T-cell (primary cell): ENCODE measurements at regions not wholly inside any gene's neighbourhood (a gene's known extent, or its start where the extent isn't known, plus 50 kb on each side); places are given as distances from the start of the nearest gene placed in this dataset.

Source experiments
- ATAC-seq, 4 experiments: fragments of 200-7000 bp in 3 of 4; fragments of 150-1000 bp in 1 of 4; cut with Tn5 transposase; replicated peaks in 1 of 4; 1 replicate in 3 of 4; 2 replicates in 1 of 4; pipeline ENCODE4 v1.10.0; 2021; ENCODE audit warnings: moderate library complexity in 3 of 4, mild to moderate bottlenecking in 2 of 4, moderate number of reproducible peaks in 1 of 4
- CTCF ChIA-PET, 2 donors: fragments of 300-600 bp; sonication (Branson Sonifier 250); formaldehyde crosslinking; loops; one replicate each; lab custom pipeline; 2022; ENCODE audit warnings: antibody characterized with exemption in 2 of 2; lab: Charles Lee
- POLR2A ChIA-PET, 2 donors: fragments of 300-600 bp; sonication (Branson Sonifier 250); formaldehyde crosslinking; loops; one replicate each; lab custom pipeline; 2022; ENCODE audit warnings: antibody characterized with exemption in 2 of 2; lab: Charles Lee
- DNase-seq, 35 experiments: peaks; one replicate each; pipeline versions ENCODE4 v3.0.0 to v3.0.0-alpha.2; 2013 to 2023
- H3K27ac ChIP-seq: one replicate; pipeline ENCODE4 v1.5.1; 2013; ENCODE audit warnings: low read length
- H3K27me3 ChIP-seq, 2 experiments: replicated peaks in 1 of 2; 1 replicate in 1 of 2; 2 replicates in 1 of 2; pipeline versions ENCODE4 v1.6.1 to v1.7.0; 2013; ENCODE audit warnings: low read length in 1 of 2, mixed read lengths in 1 of 2; ENCODE audit not compliant: control insufficient read depth in 2 of 2, insufficient read depth in 2 of 2; ENCODE audit errors: extremely low read depth in 1 of 2
- H3K36me3 ChIP-seq, 2 donors: 1 replicate in 1 of 2; 2 replicates in 1 of 2; pipeline versions ENCODE4 v1.6.1 to v1.7.0; 2013; ENCODE audit warnings: low read length in 1 of 2; ENCODE audit not compliant: control insufficient read depth in 2 of 2, insufficient read depth in 1 of 2; ENCODE audit errors: extremely low read depth in 1 of 2
- H3K4me1 ChIP-seq, 2 experiments: 1 replicate in 1 of 2; 2 replicates in 1 of 2; pipeline versions ENCODE4 v1.6.1 to v1.7.0; 2013; ENCODE audit warnings: low read length in 2 of 2, mixed read lengths in 1 of 2; ENCODE audit not compliant: insufficient read depth in 2 of 2, control insufficient read depth in 1 of 2; ENCODE audit errors: extremely low read depth in 1 of 2
- H3K4me3 ChIP-seq, 2 donors: 1 replicate in 1 of 2; 2 replicates in 1 of 2; pipeline versions ENCODE4 v1.5.1 to v1.7.0; 2013; ENCODE audit warnings: mild to moderate bottlenecking in 2 of 2, low read length in 1 of 2, moderate library complexity in 1 of 2; ENCODE audit not compliant: control insufficient read depth in 1 of 2; ENCODE audit errors: extremely low read depth in 1 of 2
- H3K9me3 ChIP-seq: 2 replicates; pipeline ENCODE4 v1.7.0; 2013
- H3K27ac Mint-ChIP-seq, 2 donors: one replicate each; pipeline ENCODE4 v1.8.0; 2020 to 2021; ENCODE audit warnings: mild to moderate bottlenecking in 2 of 2, mixed read lengths in 2 of 2
- H3K27me3 Mint-ChIP-seq, 2 donors: one replicate each; pipeline ENCODE4 v1.8.0; 2021 to 2022; ENCODE audit warnings: mixed read lengths in 2 of 2
- H3K36me3 Mint-ChIP-seq: one replicate; pipeline ENCODE4 v1.8.0; 2021; ENCODE audit warnings: mixed read lengths
- H3K4me1 Mint-ChIP-seq, 3 donors: one replicate each; pipeline ENCODE4 v1.8.0; 2020 to 2022; ENCODE audit warnings: mixed read lengths in 3 of 3, mild to moderate bottlenecking in 1 of 3
- H3K4me3 Mint-ChIP-seq, 3 donors: one replicate each; pipeline ENCODE4 v1.8.0; 2020 to 2022; ENCODE audit warnings: mild to moderate bottlenecking in 3 of 3, mixed read lengths in 3 of 3, moderate library complexity in 3 of 3
- H3K9me3 Mint-ChIP-seq, 3 donors: one replicate each; pipeline ENCODE4 v1.8.0; 2020 to 2022; ENCODE audit warnings: mixed read lengths in 3 of 3
- WGBS: methylation state at CpG from one replicate; pipeline ENCODE4 v1.1.5; 2013; ENCODE audit warnings: missing lambda C conversion rate; ENCODE audit not compliant: insufficient coverage; 5-methylcytosine and 5-hydroxymethylcytosine counted together

DNA sequence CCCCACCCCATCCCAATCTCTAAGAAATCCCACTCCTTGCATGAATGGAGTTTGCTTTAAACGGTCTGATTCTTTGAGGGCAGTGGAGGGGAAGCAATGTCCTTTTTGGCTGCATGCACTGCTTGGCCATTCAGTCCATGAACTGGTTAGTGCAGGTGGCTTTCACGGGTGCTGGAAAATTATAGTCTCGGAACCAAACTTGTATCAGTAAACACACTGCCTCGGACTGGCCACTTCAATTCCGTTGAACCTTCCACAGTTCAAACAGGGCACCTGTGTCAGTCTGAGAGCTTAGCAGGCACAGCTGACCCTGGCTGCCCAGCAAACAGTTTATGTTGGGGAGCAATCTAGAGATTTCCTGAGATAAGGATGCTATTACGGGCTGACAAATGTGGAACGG, 255.6 kb downstream of the DHX15 start:
- Histone ChIP-seq H3K4me3 (no peak overlapping the region), H3K27me3 (no peaks in the 10 kb centered on the region), H3K27ac (no peak overlapping the region), H3K9me3 (no peaks in the 10 kb centered on the region), H3K36me3 (no peaks in the 10 kb centered on the region), H3K4me1 (no peaks in the 10 kb centered on the region)
- 75% methylated on average over 4 of the region's 7 CpGs for WGBS
- Mint-ChIP-seq H3K27me3 (no peaks in the 10 kb centered on the region), H3K4me1 (no peaks in the 10 kb centered on the region), H3K9me3 (peaks cover 0 to 4% (median 0%) of the 10 kb centered on the region in 3 donors), H3K4me3 (no peak overlapping the region), H3K36me3 (no peaks in the 10 kb centered on the region), H3K27ac (no peak overlapping the region)
- no peak for DNase-seq
- no peak for ATAC-seq
- POLR2A ChIA-PET = no interaction called here
- CTCF ChIA-PET = no interaction called here

DNA sequence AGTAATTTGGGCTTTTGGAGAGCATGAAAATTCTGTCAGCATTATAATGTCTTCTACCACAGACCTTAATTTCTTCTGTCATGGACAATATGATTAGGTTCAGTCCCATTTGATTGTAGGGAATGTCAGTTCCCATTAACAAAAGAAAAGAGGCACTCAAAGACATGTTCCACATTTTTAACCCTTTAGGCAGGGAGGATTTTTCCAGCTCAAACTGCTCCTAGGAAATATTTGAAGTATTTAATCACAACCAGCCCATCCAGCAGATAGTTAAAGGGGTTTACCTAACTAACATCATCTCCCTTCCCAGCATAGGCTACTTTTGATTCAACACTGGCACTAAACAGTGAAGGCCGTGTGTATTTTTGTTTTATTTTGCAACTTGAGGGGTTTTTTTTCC, 256.0 kb downstream of the DHX15 start:
- no peaks in the 10 kb centered on the region for H3K4me1 Mint-ChIP-seq
- peaks cover 0 to 4% (median 0%) of the 10 kb centered on the region in 3 donors for H3K9me3 Mint-ChIP-seq
- no peaks in the 10 kb centered on the region for H3K27me3 ChIP-seq
- H3K4me3 ChIP-seq = no peak overlapping the region
- H3K27ac Mint-ChIP-seq = no peak overlapping the region
- H3K4me3 Mint-ChIP-seq = no peak overlapping the region
- ChIA-PET POLR2A (no interaction called here), CTCF (no interaction called here)
- no CpG with 5 or more reads among the region's 1 CpG for WGBS
- no peaks in the 10 kb centered on the region for H3K4me1 ChIP-seq
- H3K36me3 Mint-ChIP-seq = no peaks in the 10 kb centered on the region
- H3K9me3 ChIP-seq = no peaks in the 10 kb centered on the region
- DNase-seq = no peak
- no peak overlapping the region for H3K27ac ChIP-seq
- no peak for ATAC-seq
- H3K36me3 ChIP-seq = no peaks in the 10 kb centered on the region
- no peaks in the 10 kb centered on the region for H3K27me3 Mint-ChIP-seq

DNA sequence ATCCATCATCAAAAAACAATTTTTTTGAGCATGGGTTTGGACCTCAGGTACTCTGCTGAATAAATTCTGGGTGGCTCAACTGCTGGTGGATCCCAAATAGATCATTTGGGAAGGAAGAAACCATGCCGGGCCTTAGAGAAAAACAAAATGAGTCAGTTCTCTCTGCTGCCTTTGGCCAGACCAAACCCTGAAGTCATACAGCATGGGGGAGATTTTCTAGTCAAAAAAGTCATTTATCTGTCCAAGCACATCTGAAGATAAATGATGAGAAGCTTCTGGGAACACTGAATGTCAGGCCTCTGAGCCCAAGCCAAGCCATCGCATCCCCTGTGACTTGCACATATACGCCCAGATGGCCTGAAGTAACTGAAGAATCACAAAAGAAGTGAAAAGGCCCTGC, 261.4 kb downstream of the DHX15 start:
- ATAC-seq (no peak), DNase-seq (no peak)
- Mint-ChIP-seq H3K4me1 (no peaks in the 10 kb centered on the region), H3K27me3 (no peaks in the 10 kb centered on the region), H3K9me3 (no peaks in the 10 kb centered on the region), H3K36me3 (no peaks in the 10 kb centered on the region), H3K4me3 (no peak overlapping the region), H3K27ac (no peak overlapping the region)
- Histone ChIP-seq H3K4me3 (no peak overlapping the region), H3K27me3 (no peaks in the 10 kb centered on the region), H3K27ac (no peak overlapping the region), H3K4me1 (no peaks in the 10 kb centered on the region), H3K36me3 (no peaks in the 10 kb centered on the region), H3K9me3 (no peaks in the 10 kb centered on the region)
- ChIA-PET POLR2A (no interaction called here), CTCF (no interaction called here)
- WGBS = no CpG with 5 or more reads among the region's 3 CpGs

DNA sequence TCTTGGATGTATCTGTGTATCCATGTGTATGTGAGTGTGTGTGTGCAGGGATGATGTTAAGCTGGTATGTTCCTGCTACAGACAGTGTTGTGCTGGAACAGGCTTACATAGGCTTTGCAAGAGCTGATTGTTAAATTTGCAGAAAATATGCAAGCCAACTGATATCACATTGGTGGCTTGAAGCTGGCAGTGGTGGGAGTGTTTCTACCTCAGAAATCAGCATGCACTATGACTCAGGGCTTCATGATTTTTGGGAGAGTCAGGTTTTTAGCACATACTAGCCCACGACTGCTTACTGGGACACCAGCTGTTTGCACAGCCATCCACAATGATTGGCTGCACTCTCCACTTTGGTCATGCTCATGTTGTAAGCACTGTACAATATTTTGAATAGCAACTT, 261.8 kb downstream of the DHX15 start:
- DNase-seq (no peak), ATAC-seq (no peak)
- Mint-ChIP-seq H3K27ac (no peak overlapping the region), H3K36me3 (no peaks in the 10 kb centered on the region), H3K27me3 (no peaks in the 10 kb centered on the region), H3K4me1 (no peaks in the 10 kb centered on the region), H3K9me3 (no peaks in the 10 kb centered on the region), H3K4me3 (no peak overlapping the region)
- Histone ChIP-seq H3K4me3 (no peak overlapping the region), H3K9me3 (no peaks in the 10 kb centered on the region), H3K27me3 (no peaks in the 10 kb centered on the region), H3K36me3 (no peaks in the 10 kb centered on the region), H3K4me1 (no peaks in the 10 kb centered on the region), H3K27ac (no peak overlapping the region)
- CTCF ChIA-PET = no interaction called here
- WGBS = no CpG with 5 or more reads among the region's 1 CpG
- POLR2A ChIA-PET = no interaction called here

DNA sequence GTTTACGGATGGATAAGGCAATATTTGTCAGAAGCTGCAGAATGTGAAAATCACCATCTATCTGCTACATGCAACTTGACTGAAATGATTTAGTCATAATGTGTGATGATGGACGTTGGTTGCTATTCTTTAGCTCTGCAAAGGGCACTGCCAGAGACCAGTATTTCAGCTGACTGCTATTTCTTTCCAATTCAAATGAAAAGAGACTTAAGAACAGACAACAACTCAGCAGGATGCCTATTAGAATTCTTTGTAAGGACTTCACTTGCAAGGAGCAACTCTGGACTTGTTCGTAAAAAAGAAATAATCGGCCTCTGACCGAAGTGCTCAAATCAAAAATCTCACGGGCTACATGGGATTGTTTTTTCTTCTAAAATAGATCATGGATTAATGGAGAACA, 262.7 kb downstream of the DHX15 start:
- Mint-ChIP-seq H3K36me3 (no peaks in the 10 kb centered on the region), H3K4me3 (no peak overlapping the region), H3K4me1 (no peaks in the 10 kb centered on the region), H3K27ac (no peak overlapping the region), H3K9me3 (no peaks in the 10 kb centered on the region), H3K27me3 (no peaks in the 10 kb centered on the region)
- Histone ChIP-seq H3K4me3 (no peak overlapping the region), H3K36me3 (no peaks in the 10 kb centered on the region), H3K27ac (no peak overlapping the region), H3K9me3 (no peaks in the 10 kb centered on the region), H3K27me3 (no peaks in the 10 kb centered on the region), H3K4me1 (no peaks in the 10 kb centered on the region)
- ChIA-PET POLR2A (no interaction called here), CTCF (no interaction called here)
- no CpG with 5 or more reads among the region's 6 CpGs for WGBS
- DNase-seq (no peak), ATAC-seq (no peak)

DNA sequence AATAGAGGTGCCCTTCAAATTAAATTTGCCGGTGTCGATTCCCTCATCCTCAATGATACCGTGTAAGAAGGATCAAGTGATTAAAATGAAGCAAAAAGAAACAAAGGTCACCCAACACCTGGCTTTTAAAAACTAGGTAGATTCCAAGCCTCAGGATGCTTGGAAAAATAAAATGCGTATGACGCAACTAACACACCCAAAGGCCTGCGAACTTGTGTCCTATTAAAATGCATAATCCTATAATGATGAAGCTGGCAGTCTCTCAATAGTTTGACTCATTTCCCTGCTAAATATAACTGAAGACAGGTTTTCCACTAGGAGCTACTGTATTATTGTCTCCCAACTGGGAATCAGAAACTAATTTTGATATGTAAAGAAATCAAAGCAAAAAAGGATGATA, 263.2 kb downstream of the DHX15 start:
- H3K4me1 ChIP-seq = no peaks in the 10 kb centered on the region
- WGBS = 88% methylated on average over 3 of the region's 6 CpGs
- no peak for ATAC-seq
- Mint-ChIP-seq H3K27me3 (no peaks in the 10 kb centered on the region), H3K4me1 (no peaks in the 10 kb centered on the region), H3K9me3 (no peaks in the 10 kb centered on the region), H3K27ac (no peak overlapping the region), H3K4me3 (no peak overlapping the region), H3K36me3 (no peaks in the 10 kb centered on the region)
- CTCF ChIA-PET = no interaction called here
- H3K4me3 ChIP-seq = no peak overlapping the region
- H3K27ac ChIP-seq = no peak overlapping the region
- DNase-seq = no peak
- POLR2A ChIA-PET = interaction anchor here in 1 of 2 donors (0.6 kb wide), 1 partner anchor 24 kb away, joined by 3 read pairs; no protein-coding TSS in a partner anchor
- no peaks in the 10 kb centered on the region for H3K36me3 ChIP-seq
- H3K9me3 ChIP-seq = no peaks in the 10 kb centered on the region
- H3K27me3 ChIP-seq = no peaks in the 10 kb centered on the region

DNA sequence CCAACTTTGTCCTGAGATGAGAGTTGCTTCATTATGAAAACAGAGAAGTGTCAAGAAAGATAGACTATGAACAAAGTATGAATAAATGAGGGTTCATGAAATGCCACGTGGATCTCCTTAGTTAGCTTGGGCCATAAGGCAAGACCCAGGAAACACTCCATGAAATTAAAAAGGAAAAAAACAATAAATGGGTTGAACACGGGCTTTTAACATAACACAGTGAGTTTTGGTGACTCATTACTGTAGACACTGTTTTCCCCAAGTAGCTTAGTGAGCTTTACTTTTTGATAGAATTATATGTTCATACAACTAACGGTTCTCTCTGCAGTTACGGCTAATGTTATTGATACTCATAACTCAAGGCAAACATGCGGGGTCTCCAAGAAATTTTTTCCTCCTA, 265.0 kb downstream of the DHX15 start:
- Histone ChIP-seq H3K4me1 (no peaks in the 10 kb centered on the region), H3K36me3 (no peaks in the 10 kb centered on the region), H3K9me3 (no peaks in the 10 kb centered on the region), H3K4me3 (no peak overlapping the region), H3K27me3 (no peaks in the 10 kb centered on the region), H3K27ac (no peak overlapping the region)
- WGBS = no CpG with 5 or more reads among the region's 5 CpGs
- Mint-ChIP-seq H3K9me3 (no peaks in the 10 kb centered on the region), H3K36me3 (no peaks in the 10 kb centered on the region), H3K4me3 (no peak overlapping the region), H3K4me1 (no peaks in the 10 kb centered on the region), H3K27me3 (no peaks in the 10 kb centered on the region), H3K27ac (no peak overlapping the region)
- DNase-seq = no peak
- ATAC-seq = no peak
- ChIA-PET POLR2A (no interaction called here), CTCF (no interaction called here)
